GM23338 (cell line): ENCODE measurements at regions not wholly inside any gene's neighbourhood (a gene's known extent, or its start where the extent isn't known, plus 50 kb on each side); places are given as distances from the start of the nearest gene placed in this dataset.

Source experiments
- EZH2phosphoT487 ChIP-seq: fragments of 200-600 bp; sonication (generic); IDR thresholded peaks from one replicate; pipeline ENCODE4 v1.8.1; 2018; ENCODE audit warnings: antibody characterized with exemption; ENCODE audit not compliant: unreplicated experiment
- TF ChIP-seq, protein P1 (sequence below), 2 experiments: fragments of 200-600 bp in 1 of 2; sonication (generic) in 1 of 2; conservative IDR thresholded peaks; 2 replicates each; pipeline versions ENCODE4 v1.5.1 to v1.6.1; 2016 to 2017; ENCODE audit warnings: antibody characterized with exemption in 2 of 2, low read depth in 2 of 2, mild to moderate bottlenecking in 2 of 2, moderate library complexity in 1 of 2

- TF ChIP-seq, protein P1, sequence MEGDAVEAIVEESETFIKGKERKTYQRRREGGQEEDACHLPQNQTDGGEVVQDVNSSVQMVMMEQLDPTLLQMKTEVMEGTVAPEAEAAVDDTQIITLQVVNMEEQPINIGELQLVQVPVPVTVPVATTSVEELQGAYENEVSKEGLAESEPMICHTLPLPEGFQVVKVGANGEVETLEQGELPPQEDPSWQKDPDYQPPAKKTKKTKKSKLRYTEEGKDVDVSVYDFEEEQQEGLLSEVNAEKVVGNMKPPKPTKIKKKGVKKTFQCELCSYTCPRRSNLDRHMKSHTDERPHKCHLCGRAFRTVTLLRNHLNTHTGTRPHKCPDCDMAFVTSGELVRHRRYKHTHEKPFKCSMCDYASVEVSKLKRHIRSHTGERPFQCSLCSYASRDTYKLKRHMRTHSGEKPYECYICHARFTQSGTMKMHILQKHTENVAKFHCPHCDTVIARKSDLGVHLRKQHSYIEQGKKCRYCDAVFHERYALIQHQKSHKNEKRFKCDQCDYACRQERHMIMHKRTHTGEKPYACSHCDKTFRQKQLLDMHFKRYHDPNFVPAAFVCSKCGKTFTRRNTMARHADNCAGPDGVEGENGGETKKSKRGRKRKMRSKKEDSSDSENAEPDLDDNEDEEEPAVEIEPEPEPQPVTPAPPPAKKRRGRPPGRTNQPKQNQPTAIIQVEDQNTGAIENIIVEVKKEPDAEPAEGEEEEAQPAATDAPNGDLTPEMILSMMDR (conservative IDR thresholded peaks at IDR 0.05; ENCODE audit: low read depth in 2 of 2) = no peak
- no peak for TF ChIP-seq EZH2phosphoT487
These were observed 250.0 kb upstream of the NECTIN3 start for GRCh38 chr3:110821586-110821985.
